ENCODE measurements at regions not wholly inside any gene's neighbourhood (a gene's known extent, or its start where the extent isn't known, plus 50 kb on each side); places are given as distances from the start of the nearest gene placed in this dataset.

DNA sequence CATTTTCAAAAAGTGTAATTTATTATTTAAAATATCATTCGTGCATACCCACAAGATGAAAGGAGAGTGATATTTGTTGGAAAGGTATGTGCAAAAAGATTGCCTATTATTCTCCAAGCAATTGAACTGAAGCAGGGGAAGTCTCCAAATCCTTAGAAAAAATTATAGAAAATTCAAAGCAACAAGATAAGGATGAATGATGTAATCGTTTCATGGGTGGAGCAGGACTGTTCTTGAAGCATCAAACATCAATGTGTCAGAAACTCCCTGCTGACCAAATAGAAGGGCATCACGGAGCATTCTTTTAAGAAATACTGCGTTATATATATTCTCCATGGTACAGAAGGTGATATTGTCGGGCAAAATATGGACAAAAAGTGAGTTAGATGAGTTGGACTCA is 87.9 kb upstream of the SPAG17 start:
- TF ChIP-seq, protein P1, sequence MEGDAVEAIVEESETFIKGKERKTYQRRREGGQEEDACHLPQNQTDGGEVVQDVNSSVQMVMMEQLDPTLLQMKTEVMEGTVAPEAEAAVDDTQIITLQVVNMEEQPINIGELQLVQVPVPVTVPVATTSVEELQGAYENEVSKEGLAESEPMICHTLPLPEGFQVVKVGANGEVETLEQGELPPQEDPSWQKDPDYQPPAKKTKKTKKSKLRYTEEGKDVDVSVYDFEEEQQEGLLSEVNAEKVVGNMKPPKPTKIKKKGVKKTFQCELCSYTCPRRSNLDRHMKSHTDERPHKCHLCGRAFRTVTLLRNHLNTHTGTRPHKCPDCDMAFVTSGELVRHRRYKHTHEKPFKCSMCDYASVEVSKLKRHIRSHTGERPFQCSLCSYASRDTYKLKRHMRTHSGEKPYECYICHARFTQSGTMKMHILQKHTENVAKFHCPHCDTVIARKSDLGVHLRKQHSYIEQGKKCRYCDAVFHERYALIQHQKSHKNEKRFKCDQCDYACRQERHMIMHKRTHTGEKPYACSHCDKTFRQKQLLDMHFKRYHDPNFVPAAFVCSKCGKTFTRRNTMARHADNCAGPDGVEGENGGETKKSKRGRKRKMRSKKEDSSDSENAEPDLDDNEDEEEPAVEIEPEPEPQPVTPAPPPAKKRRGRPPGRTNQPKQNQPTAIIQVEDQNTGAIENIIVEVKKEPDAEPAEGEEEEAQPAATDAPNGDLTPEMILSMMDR (IDR thresholded peaks at IDR 0.05; ENCODE audit: low read depth, low read length, missing control alignments): no peak
- no peaks in the 10 kb centered on the region for H3K36me3 ChIP-seq (replicated peaks)
- no peak for DNase-seq
- H3K4me3 ChIP-seq (ENCODE audit: low read depth, low read length): no peak overlapping the region
- no peaks in the 10 kb centered on the region for H3K27me3 ChIP-seq (replicated peaks)
- in situ Hi-C loops (cut with HindIII; ENCODE audit: low pct_ligation_motif_present, low sequenced_read_pairs): no loop called here
- H3K27ac ChIP-seq: no peak overlapping the region

DNA sequence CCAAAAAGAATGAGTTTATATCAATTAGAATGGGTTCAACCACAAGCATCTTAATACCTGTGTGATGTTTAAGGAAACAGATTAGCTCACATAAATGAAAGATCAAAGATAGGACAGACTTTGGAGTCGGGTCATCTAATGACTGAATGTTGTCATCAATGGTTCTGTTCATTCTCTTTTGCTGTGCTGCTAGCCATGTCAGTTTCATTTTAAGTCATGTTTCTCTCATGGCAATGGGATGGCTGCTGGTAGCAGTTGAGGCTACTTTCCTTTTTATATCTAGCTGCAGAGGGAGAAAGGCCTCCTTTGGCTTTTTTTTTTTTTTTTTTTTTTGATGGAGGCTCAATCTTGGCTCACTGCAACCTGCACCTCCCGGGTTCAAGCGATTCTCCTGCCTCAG is 86.9 kb upstream of the SPAG17 start:
- in situ Hi-C loops (cut with HindIII; ENCODE audit: low pct_ligation_motif_present, low sequenced_read_pairs): no loop called here
- no peak for DNase-seq
- H3K4me3 ChIP-seq (ENCODE audit: low read depth, low read length): no peak overlapping the region
- no peaks in the 10 kb centered on the region for H3K27me3 ChIP-seq (replicated peaks)
- TF ChIP-seq, protein P1 (IDR thresholded peaks at IDR 0.05; ENCODE audit: low read depth, low read length, missing control alignments): no peak
- H3K36me3 ChIP-seq (replicated peaks): no peaks in the 10 kb centered on the region
- H3K27ac ChIP-seq: no peak overlapping the region

DNA sequence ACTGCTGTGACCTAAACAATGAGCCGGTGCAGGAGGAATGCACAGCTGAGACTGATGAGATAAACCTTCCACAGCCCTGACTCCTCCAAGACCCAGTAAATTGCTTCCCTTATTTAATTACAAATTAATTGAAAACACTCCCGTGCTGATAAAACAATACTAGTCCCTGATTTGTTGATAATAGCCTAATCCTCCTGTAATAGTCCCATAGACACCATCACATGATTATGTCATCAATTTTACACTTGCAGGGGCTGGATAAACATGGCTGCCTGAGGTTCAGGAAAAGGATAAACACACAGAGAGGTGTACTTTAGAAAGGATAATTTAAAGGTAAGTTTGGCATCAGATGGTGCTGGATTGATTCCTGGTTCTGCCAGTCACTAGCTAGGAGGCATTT is 84.6 kb upstream of the SPAG17 start:
- Histone ChIP-seq H3K36me3 (replicated peaks) (no peaks in the 10 kb centered on the region), H3K4me3 (ENCODE audit: low read depth, low read length) (no peak overlapping the region), H3K27me3 (replicated peaks) (no peaks in the 10 kb centered on the region), H3K27ac (no peak overlapping the region)
- no peak for DNase-seq
- TF ChIP-seq, protein P1 (IDR thresholded peaks at IDR 0.05; ENCODE audit: low read depth, low read length, missing control alignments): no peak
- in situ Hi-C loops (cut with HindIII; ENCODE audit: low pct_ligation_motif_present, low sequenced_read_pairs): no loop called here

DNA sequence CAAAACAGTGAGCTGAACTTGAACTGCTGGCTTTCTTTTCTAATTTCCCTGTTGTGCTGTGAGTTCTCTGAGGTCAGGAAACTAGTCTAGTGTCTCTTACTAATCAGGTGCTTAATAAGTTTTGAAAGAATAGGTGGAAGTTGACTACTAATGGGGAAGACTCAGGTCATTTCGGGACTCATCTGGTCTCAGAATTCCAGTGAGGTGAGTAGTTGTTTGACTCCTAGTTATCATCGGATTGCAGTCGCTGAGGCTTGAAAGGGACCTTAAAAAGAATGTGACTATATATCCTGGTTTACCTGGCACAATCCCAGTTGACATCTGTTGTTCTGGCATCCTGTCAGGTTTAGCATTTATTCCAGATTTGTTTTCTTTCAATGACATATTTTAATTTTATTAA is 81.4 kb upstream of the SPAG17 start:
- no peaks in the 10 kb centered on the region for H3K27me3 ChIP-seq (replicated peaks)
- H3K36me3 ChIP-seq (replicated peaks): no peaks in the 10 kb centered on the region
- H3K4me3 ChIP-seq (ENCODE audit: low read depth, low read length): no peak overlapping the region
- in situ Hi-C loops (cut with HindIII; ENCODE audit: low pct_ligation_motif_present, low sequenced_read_pairs): no loop called here
- no peak for DNase-seq
- TF ChIP-seq, protein P1 (IDR thresholded peaks at IDR 0.05; ENCODE audit: low read depth, low read length, missing control alignments): no peak
- H3K27ac ChIP-seq: no peak overlapping the region

DNA sequence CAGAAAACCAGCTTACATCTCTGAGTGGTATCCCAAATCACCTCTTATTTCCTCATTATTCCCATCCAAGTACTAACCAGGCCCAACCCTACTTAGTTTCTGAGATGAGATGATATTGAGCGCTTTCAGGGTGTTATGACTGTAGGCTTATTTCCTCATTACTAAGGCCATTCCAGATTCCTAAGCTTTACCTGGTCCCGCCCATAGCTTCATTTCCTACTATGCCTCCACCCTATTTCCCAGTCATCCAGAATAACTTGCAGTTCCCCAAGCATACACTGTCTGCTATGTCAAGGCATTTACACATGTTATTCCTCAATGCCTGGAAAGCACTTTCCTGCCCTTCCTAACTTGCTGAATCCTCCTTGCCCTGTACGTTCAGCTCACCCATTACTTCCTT is 79.3 kb upstream of the SPAG17 start:
- H3K4me3 ChIP-seq (ENCODE audit: low read depth, low read length): no peak overlapping the region
- no peak overlapping the region for H3K27ac ChIP-seq
- in situ Hi-C loops (cut with HindIII; ENCODE audit: low pct_ligation_motif_present, low sequenced_read_pairs): no loop called here
- TF ChIP-seq, protein P1 (IDR thresholded peaks at IDR 0.05; ENCODE audit: low read depth, low read length, missing control alignments): no peak
- no peak for DNase-seq
- no peaks in the 10 kb centered on the region for H3K36me3 ChIP-seq (replicated peaks)
- no peaks in the 10 kb centered on the region for H3K27me3 ChIP-seq (replicated peaks)

DNA sequence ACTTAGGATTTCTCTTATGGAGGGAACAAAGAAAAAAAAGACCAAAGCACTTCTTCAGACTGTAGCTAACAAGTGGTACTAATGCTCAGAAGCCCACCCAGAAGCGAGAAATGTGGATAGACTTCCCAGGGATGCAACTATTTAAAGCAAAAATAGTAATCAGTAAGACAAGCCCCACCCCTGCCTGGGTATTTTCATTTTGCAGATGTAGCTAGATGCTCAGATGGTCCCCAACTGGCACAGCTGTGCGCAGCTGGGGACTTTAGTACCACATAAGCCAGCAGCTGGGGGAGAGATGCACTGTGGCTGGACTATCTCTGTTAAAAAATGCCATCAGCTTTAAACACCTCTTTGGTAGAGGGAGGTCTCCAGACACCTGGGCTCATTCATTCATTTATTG is 77.8 kb upstream of the SPAG17 start:
- Histone ChIP-seq H3K4me3 (ENCODE audit: low read depth, low read length) (no peak overlapping the region), H3K27ac (no peak overlapping the region), H3K27me3 (replicated peaks) (no peaks in the 10 kb centered on the region), H3K36me3 (replicated peaks) (no peaks in the 10 kb centered on the region)
- TF ChIP-seq, protein P1 (IDR thresholded peaks at IDR 0.05; ENCODE audit: low read depth, low read length, missing control alignments): no peak
- in situ Hi-C loops (cut with HindIII; ENCODE audit: low pct_ligation_motif_present, low sequenced_read_pairs): no loop called here
- no peak for DNase-seq
